Adrenal gland (tissue), 9 donors: ENCODE measurements at regions not wholly inside any gene's neighbourhood (a gene's known extent, or its start where the extent isn't known, plus 50 kb on each side); places are given as distances from the start of the nearest gene placed in this dataset.

Source experiments
- DNase-seq, 7 donors: peaks; one replicate each; pipeline ENCODE4 v3.0.0-alpha.2; 2019 to 2020
- H3K27ac ChIP-seq, 5 donors: fragments of 200-600 bp; sonication (generic) in 4 of 5; 1 replicate in 3 of 5; 2 replicates in 2 of 5; pipeline versions ENCODE4 v1.5.1 to v1.8.0; 2016 to 2020; ENCODE audit warnings: mild to moderate bottlenecking in 1 of 5
- H3K27me3 ChIP-seq: fragments of 200-600 bp; 2 replicates; pipeline ENCODE4 v1.8.0; 2021
- H3K36me3 ChIP-seq, 2 donors: fragments of 200-600 bp; replicated peaks in 1 of 2; 1 replicate in 1 of 2; 2 replicates in 1 of 2; pipeline versions ENCODE4 v1.5.1 to v1.8.0; 2018 to 2022
- H3K4me1 ChIP-seq, 2 donors: fragments of 200-600 bp; replicated peaks in 1 of 2; 1 replicate in 1 of 2; 2 replicates in 1 of 2; pipeline versions ENCODE4 v1.5.1 to v1.8.0; 2018 to 2021
- H3K4me3 ChIP-seq, 4 donors: fragments of 200-600 bp; sonication (generic) in 3 of 4; one replicate each; pipeline ENCODE4 v1.5.1; 2016 to 2018
- H3K9me3 ChIP-seq, 3 donors: fragments of 200-600 bp; sonication (generic) in 1 of 3; replicated peaks in 1 of 3; 1 replicate in 2 of 3; 2 replicates in 1 of 3; pipeline versions ENCODE4 v1.5.1 to v1.8.0; 2016 to 2021
- CTCF ChIP-seq, 6 experiments: fragments of 450-650 bp in 4 of 6; fragments of 200-600 bp in 2 of 6; sonication (generic) in 1 of 6; IDR thresholded peaks; 1 replicate in 5 of 6; 2 replicates in 1 of 6; pipeline versions ENCODE4 v1.5.1 to v1.8.0; 2016 to 2021; ENCODE audit warnings: antibody characterized with exemption in 6 of 6, mild to moderate bottlenecking in 2 of 6, moderate library complexity in 1 of 6
- POLR2A ChIP-seq, 2 donors: fragments of 450-650 bp; IDR thresholded peaks; one replicate each; pipeline ENCODE4 v1.6.1; 2017; ENCODE audit warnings: antibody characterized with exemption in 2 of 2, mild to moderate bottlenecking in 2 of 2, moderate library complexity in 1 of 2
- whole genome bisulfite sequencing, 4 donors: extraction: QIAGEN DNeasy Blood & Tissue Kit in 2 of 4; methylation state at CpG; one replicate each; pipeline versions ENCODE4 v1.1.5 to v1.1.7; 2013 to 2017; 5-methylcytosine and 5-hydroxymethylcytosine counted together
- intact Hi-C, 2 donors: fragments of 100-400 bp; cut with DNase I; formaldehyde crosslinking; loops; one replicate each; pipeline versions ENCODE4 v1.14.1 to v1.15.0; 2022 to 2023
- donor health status: healthy with polysubstance abuse.
- donor health status: Bipolar disorder and iron deficiency.
- donor health status: DM: yes; HTN: yes; CAD: no.
- donor health status: DM: no; HTN: no; CAD: no.
- donor health status: DM: no; HTN: no; CAD: no.

- H3K4me3 ChIP-seq, result no peak overlapping the region
- no peaks in the 10 kb centered on the region for H3K27me3 ChIP-seq
- no peaks in the 10 kb centered on the region for H3K9me3 ChIP-seq
- TF ChIP-seq CTCF (IDR thresholded peaks at IDR 0.05) (no peak), POLR2A (IDR thresholded peaks at IDR 0.05) (no peak)
- no peak for DNase-seq
- intact Hi-C loops, result no loop called here
- no peaks in the 10 kb centered on the region for H3K4me1 ChIP-seq
- H3K27ac ChIP-seq, result no peak overlapping the region
- no peaks in the 10 kb centered on the region for H3K36me3 ChIP-seq
Observed at GRCh38 chr3:144052275-144052674, 80.7 kb downstream of the DIPK2A start.

- no peaks in the 10 kb centered on the region for H3K36me3 ChIP-seq
- no peaks in the 10 kb centered on the region for H3K9me3 ChIP-seq
- H3K27me3 ChIP-seq, result no peaks in the 10 kb centered on the region
- H3K4me3 ChIP-seq, result no peak overlapping the region
- DNase-seq, result no peak
- no peak for TF ChIP-seq CTCF (IDR thresholded peaks at IDR 0.05)
- WGBS, 4 donors, result 88 to 95% (median 90%) methylated on average over 1 of the region's 1 CpG
- H3K4me1 ChIP-seq, result no peaks in the 10 kb centered on the region
- H3K27ac ChIP-seq, result no peak overlapping the region
- intact Hi-C loops, result no loop called here
Observed at GRCh38 chr3:144053121-144053520, 81.5 kb downstream of the DIPK2A start.

GRCh38 chr3:144054766-144055165 is 83.1 kb downstream of the DIPK2A start:
- Histone ChIP-seq H3K27ac (no peak overlapping the region), H3K36me3 (no peaks in the 10 kb centered on the region), H3K27me3 (no peaks in the 10 kb centered on the region), H3K4me3 (no peak overlapping the region), H3K4me1 (no peaks in the 10 kb centered on the region), H3K9me3 (no peaks in the 10 kb centered on the region)
- intact Hi-C loops, result no loop called here
- DNase-seq, result no peak
- no peak for TF ChIP-seq CTCF (IDR thresholded peaks at IDR 0.05)
- no peak for TF ChIP-seq POLR2A (IDR thresholded peaks at IDR 0.05)

GRCh38 chr3:144055604-144056003 is 84.0 kb downstream of the DIPK2A start:
- no peaks in the 10 kb centered on the region for H3K4me1 ChIP-seq
- no peak for TF ChIP-seq POLR2A (IDR thresholded peaks at IDR 0.05)
- no peak for TF ChIP-seq CTCF (IDR thresholded peaks at IDR 0.05)
- H3K9me3 ChIP-seq, result no peaks in the 10 kb centered on the region
- no peak for DNase-seq
- H3K27ac ChIP-seq, result no peak overlapping the region
- intact Hi-C loops, result no loop called here
- WGBS, 4 donors, result 35 to 66% (median 53%) methylated on average over 1 of the region's 1 CpG
- H3K4me3 ChIP-seq, result no peak overlapping the region
- H3K36me3 ChIP-seq, result no peaks in the 10 kb centered on the region
- no peaks in the 10 kb centered on the region for H3K27me3 ChIP-seq
